HG03066 (cell line): ENCODE measurements at regions not wholly inside any gene's neighbourhood (a gene's known extent, or its start where the extent isn't known, plus 50 kb on each side); places are given as distances from the start of the nearest gene placed in this dataset.

Source experiments
- ATAC-seq: cut with Tn5 transposase; IDR thresholded peaks from one replicate; pipeline ENCODE4 v1.9.1; 2021; ENCODE audit warnings: low read depth; ENCODE audit not compliant: unreplicated experiment

GRCh38 chr2:2546046-2546445 lies 215.0 kb upstream of the MYT1L start:
- no peak for ATAC-seq

GRCh38 chr2:2542966-2543611 lies 212.0 kb upstream of the MYT1L start:
- ATAC-seq = no peak

- no peak for ATAC-seq
Measured at GRCh38 chr2:2542316-2542715, 211.2 kb upstream of the MYT1L start.

GRCh38 chr2:2540406-2540805 lies 209.3 kb upstream of the MYT1L start:
- no peak for ATAC-seq

DNA sequence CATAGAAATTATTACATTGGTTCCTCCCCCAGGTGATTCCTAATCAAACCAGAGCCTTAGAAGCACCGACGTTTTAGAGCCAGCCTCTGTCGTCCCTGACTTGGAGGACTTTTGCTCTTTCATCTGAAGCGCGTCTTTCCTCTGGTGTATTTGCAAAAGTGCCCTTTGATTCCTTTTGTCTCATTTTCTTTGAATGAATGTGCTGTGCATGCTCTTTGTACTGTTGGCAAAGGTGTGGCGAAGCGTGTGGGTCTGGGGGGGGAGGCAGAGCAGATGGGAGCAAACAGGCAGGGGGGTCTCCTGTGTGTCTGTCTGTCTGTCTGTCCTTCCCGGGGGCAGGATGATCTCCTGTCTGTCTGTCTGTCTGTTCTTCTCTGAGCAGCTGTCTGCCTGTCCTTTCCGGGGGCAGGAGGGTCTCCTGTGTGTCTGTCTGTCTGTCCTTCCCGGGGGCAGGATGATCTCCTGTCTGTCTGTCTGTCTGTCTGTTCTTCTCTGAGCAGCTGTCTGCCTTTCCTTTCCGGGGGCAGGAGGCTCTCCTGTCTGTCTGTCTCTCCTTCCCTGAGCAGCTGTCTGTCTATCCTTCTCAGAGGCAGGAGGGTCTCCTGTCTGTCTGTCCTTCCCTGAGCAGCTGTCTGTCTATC lies 205.5 kb upstream of the MYT1L start:
- ATAC-seq = no peak

DNA sequence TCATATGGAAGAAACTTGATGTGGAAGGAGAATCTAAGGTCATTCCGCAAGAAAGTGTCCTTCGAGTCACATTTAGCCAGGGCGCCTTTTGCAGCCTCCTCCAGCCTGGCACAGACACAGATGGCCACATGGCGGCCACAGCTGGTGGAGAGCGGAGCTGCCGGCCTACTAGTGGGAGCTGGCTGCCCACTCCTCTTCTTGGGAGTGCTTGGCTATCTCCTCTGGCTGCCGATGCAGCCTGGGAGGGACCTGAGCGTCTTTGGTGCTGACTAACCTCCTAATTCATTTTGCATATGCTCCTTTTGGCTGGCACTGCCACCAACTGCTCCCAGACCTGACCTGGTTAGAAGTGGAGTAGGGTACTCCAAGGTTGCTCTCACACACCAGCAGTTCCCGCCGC lies 199.3 kb upstream of the MYT1L start:
- no peak for ATAC-seq

- ATAC-seq = no peak
Measured at GRCh38 chr2:2528846-2529245, 197.8 kb upstream of the MYT1L start.

GRCh38 chr2:2527148-2527547 lies 196.1 kb upstream of the MYT1L start:
- no peak for ATAC-seq

- ATAC-seq = no peak
Measured at GRCh38 chr2:2524348-2524941, 193.4 kb upstream of the MYT1L start.

- no peak for ATAC-seq
Measured at GRCh38 chr2:2523461-2524347, 192.6 kb upstream of the MYT1L start.

- ATAC-seq = no peak
Measured at GRCh38 chr2:2520401-2520811, 189.3 kb upstream of the MYT1L start.

DNA sequence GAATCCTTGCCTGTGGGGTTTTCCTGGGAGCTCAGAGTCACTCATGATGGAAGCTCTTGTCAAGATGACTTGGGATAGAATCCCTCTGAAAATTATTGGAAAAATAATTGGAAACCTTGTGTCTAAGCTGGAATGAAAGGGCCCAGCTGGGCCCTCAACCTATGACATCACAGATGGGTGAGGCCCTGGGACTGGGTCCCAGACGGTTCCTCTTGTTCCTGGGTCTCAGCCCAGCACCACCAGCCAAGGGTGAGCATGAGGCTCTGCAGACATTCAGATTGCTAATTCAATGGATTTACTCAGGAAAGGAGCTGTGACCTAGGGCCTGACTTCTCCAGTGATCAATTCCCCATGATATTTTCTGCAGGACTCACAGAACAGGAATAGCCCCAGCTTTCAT lies 188.3 kb upstream of the MYT1L start:
- ATAC-seq = no peak

DNA sequence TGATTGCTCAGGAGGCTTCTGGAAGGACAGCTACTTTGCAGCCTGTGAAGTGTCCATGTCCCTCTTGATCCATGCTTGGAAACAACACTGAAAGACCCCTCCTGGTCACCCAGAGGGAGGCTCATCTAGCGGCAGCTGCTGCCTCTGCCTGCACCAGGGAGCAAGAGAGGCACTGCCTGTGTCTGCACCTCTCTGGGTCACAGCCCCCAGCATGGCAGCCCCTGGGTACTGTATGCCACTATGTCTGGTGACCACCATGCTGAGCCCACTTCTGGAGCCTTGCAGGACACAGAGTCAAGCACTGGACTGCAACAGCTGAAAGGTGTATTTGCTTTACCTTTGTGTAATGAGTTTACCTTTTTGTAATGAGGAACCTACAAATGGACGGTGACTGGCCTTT lies 186.3 kb upstream of the MYT1L start:
- ATAC-seq = no peak

DNA sequence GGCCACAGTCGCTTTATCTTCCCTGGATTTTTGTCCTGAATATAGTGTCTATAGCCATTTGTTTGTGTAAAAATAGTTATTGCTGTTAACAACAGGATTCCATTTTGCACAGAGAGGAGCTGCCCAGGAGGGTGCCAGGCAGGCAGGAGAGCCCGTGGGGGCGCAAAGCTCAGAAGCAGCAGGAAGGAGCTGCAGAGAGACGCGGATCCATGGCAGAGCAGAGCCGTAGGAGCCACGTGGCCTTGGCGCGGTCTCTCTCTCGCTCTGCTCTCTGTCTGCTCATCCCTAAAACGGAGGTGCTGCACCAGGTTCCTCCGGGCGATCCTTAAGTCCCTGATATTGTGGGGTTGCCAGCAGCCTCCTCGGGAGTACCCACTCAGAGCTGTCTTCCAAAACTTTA lies 185.3 kb upstream of the MYT1L start:
- ATAC-seq = no peak

GRCh38 chr2:2512931-2513330 lies 181.9 kb upstream of the MYT1L start:
- ATAC-seq = no peak

DNA sequence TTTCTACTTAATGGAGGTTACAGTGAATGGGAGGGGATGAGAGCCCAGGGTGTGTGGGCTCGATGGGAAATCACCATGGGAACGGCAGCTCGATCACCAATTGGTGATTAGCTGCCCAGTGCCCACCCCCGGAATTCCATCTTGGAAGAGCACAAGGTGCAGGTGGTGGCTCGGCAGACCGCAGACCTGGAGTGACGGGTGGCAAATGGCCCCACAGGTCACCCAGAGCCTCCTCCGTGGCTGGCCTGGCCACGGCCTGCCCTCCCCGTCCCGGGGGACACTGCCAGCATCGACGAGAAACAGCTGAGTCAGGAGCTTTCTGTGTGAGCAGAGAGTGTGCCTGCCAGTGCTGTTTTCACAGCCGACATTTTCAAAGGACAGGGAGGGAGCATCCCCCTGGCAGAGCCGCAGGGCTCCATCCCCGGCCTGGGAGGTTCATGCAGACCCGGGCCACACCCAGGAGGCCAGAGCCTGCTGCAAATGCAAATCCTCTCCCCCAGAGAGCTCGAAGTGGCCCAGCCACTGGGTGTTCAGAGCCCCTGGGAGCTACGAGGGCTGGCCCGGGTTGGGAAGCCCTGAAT lies 176.4 kb upstream of the MYT1L start:
- ATAC-seq = no peak

GRCh38 chr2:2506536-2506935 lies 175.5 kb upstream of the MYT1L start:
- ATAC-seq = no peak

- ATAC-seq = no peak
Measured at GRCh38 chr2:2505604-2506003, 174.5 kb upstream of the MYT1L start.

- no peak for ATAC-seq
Measured at GRCh38 chr2:2503864-2504418, 172.9 kb upstream of the MYT1L start.

GRCh38 chr2:2502201-2502549 lies 171.1 kb upstream of the MYT1L start:
- no peak for ATAC-seq
